Stimulated activated CD4-positive, alpha-beta T cell treated with anti-CD3 and anti-CD28 coated beads, Interleukin-4, amount 100 ng/mL, for 48 hours (primary cell): ENCODE measurements at regions not wholly inside any gene's neighbourhood (a gene's known extent, or its start where the extent isn't known, plus 50 kb on each side); places are given as distances from the start of the nearest gene placed in this dataset.
"Not testable (repeated sequence)": the region's sequence is repeated elsewhere in the genome, so short reads cannot be mapped to it uniquely, and the experiment has no call there.

Source experiments
- DNase-seq, 2 donors: peaks; one replicate each; pipeline ENCODE4 v3.0.0-alpha.2; 2020; ENCODE audit warnings: low read depth in 2 of 2

DNA sequence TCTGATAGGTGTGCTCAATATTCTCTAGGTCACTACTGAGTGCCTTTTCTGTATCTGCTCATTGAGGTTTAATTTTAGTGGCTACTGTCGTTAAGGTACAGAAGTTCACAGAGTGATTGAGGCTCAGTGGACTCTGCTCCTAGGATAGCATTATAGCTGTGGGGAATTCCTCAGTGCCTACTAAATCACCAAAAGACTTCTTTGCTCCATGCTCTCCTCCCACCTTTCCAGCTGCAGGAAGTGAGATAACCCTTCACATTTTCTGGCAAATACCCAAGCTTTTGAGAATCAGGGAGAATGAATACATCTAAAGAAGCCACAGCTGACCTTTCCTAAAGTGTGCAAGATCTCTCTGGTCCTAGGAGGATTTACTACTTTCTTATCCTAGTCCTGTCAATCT, 95.2 kb upstream of the FSIP2 start:
- no peak for DNase-seq

DNA sequence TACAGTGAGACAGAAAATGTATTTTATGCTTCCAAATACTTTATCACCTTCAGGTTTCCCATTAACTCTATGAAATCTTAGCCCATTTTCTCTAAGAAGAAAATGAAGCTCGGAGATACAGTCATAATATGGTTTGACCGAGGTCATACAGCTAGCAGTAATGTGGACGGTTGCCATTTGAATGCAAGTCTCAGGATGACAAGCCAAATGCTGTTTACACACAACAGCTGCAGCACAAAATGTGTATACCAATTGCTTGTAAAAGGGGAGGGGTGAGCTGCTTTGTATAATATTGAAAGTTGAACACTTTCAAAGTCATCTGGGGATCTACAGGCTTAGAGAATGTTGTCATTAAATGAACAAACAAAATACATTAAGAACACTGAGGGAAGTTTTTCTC, 93.8 kb upstream of the FSIP2 start:
- no peak for DNase-seq

DNA sequence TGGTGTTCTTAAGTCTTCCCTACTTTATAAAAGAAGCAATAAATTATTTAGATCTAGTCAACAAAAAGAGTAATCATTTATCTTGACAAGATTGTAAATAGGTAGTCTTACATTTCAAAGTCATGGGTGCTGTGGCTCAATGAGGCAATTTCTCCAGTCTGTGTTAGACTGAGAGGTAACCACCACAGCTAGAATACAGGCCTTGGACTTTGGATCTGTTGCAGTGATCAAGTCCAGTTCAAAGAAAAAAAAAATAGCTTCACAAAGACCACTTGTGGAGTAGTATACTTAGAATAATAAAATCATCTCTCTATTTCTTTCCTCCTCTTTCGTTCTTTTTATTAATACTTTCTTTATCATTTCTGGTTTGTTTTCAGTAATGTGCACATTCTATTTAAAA, 93.1 kb upstream of the FSIP2 start:
- no peak for DNase-seq

DNA sequence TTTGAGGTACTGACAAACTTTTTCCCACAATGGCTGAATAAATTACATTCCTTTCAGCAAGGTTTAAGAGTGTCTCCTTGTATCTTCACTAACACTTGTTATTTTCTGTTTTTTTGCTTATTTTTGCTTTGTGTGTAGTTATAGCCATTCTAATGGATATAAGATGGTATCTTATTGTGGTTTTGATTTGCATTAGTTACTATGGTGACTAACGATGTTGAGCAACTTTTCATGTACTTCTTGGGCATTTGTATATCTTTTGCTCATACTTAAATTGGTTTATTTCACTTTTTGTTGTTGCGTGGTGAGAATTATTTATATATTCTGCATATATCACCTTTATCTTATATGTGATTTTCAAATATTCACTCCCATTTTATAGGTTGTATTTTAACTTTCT, 79.9 kb upstream of the FSIP2 start:
- no peak for DNase-seq

DNA sequence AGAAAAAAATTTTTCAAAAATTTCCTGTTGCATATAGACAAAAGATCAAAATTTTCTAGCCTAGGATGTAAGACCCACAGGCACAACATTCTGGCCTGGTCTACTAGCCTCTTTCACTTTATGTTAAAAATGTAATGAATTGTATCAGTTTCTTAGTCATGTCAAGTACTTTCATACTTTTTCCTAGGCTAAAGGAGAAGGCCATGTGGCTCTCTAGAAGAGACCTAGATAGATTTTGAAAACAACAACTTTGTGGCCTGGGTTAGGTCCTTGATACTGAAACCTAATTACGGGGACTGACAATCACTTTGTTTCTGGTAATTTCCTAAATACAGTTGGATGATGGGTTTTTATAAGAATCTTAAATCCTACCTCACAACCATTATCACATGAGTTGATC, 74.8 kb upstream of the FSIP2 start:
- no peak for DNase-seq

DNA sequence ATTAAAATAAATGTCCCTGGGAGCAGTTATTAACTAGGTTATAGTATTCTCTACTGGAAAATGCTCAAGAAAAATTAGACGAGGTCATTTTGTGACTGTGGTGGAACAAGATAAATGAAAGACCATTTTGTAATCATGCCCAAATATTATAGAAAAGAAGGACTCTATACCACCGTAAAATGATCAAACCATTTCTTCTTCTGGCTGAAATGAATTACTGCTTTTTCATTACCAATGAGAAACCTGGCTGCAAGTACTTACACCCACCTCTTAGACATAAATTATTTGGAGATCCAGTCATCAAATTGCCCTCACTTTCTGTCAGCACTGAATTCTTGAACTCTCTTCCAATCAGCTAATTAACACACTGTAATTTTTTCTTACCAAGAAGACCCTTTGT, 74.2 kb upstream of the FSIP2 start:
- DNase-seq: no peak

DNA sequence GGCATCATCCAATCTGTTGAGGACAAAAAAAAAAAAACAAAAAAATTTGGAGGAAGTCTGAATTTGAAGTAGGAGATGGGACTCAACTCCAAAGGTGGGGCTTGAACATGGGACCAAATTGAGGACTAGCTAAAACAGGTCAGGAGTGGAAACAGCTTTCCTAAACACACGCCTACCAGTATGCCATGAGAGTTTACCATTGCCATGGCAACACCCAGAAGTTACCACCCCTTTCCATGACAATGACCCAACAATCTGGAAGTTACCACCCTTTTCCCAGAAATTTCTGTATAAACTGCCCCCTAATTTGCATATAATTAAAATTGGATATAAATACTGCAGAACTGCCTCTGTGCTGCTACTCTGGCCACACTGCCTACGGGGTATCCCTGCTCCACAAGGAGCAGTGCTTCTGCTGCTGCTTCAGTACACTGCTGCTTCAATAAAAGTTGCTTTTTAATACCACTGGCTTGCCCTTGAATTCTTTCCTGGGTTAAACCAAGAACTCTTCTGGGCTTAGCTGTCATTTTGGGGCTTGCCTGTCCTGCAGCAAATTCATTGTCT, 73.3 kb upstream of the FSIP2 start:
- DNase-seq: no peak

DNA sequence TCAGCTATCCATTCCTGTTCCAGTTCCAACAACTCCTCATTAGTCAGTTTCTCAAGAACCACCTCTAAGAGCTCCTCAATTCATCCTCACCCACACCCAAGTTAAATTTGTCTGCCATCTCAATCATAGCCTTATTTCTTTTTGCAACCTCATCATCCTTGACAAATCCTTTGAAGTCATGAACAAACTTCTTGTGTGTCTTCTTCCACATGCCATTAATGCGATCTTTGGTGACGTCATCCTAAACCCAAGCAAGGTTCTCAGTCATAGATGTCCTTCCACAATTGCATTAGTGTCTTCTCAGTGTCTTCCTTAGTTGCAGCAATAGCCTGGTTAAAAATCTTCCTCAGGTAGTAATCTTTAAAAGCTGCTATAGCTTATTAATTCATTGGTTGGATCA, 71.2 kb upstream of the FSIP2 start:
- no peak for DNase-seq

DNA sequence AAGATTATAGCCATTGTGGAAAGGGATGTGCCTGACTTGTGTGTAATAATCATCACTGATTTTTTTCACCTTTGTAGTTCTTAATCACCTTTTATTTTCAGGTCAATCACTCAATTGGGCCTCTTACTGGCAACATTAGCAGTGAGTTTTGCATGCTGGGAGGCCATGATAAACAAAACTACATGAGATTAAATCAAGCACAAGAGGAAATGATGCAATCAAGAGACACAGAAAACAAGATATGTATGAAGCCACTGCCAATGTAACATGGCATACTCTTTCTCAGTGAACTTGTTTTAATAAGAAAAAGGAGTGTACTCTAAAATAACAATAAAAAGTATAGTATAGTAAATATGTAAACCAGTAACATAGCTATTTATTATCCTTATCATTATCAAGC, 69.9 kb upstream of the FSIP2 start:
- no peak for DNase-seq

DNA sequence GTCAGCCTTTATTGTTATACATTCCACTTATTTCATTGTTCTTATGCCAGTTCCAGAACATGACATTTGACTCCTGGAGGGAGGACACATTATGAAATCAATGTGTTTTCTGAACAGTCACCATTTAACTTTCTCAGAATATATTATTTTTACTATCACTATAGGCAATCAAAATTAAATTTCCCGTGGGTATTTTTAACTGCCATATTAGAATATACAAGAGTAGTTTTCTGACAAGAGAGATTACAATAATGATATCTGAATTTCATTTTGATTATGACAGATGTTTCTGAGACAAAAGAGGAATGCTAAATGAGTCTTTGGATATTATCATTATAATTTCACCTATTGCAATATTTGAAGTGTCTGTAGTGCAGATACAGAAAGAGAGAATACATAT, 64.4 kb upstream of the FSIP2 start:
- no peak for DNase-seq

DNA sequence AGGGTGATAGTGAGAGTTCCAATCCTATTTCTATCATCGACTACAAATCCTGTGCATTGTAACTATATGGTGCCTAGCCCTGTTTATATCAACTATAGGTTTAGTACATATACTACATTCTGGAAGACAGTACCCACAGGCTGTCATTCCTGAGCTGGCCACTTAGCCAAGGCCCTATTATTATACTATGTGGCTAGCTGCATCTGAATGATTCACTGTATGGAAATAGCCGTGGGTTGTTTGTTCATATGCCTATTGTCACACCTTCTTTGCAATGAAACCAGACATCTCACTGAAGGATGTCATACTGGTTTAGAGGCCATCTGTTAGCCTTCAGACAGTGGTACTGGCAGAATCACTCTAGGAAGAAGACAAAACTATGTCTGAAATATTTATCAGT, 62.3 kb upstream of the FSIP2 start:
- no peak for DNase-seq

DNA sequence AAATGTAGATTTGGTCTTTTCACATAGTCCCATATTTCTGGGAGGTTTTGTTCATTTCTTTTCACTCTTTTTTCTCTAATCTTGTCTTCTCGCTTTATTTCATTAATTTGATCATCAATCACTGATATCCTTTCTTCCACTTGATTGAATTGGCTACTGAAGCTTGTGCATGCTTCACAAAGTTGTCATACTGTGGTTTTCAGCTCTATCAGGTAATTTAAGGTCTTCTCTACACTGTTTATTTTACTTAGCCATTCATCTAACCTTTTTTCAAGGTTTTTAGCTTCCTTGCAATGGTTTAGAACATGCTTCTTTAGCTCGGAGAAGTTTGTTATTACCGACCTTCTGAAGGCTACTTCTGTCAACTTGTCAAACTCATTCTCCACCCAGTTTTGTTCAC, 51.6 kb upstream of the FSIP2 start:
- not testable (repeated sequence) for DNase-seq

DNA sequence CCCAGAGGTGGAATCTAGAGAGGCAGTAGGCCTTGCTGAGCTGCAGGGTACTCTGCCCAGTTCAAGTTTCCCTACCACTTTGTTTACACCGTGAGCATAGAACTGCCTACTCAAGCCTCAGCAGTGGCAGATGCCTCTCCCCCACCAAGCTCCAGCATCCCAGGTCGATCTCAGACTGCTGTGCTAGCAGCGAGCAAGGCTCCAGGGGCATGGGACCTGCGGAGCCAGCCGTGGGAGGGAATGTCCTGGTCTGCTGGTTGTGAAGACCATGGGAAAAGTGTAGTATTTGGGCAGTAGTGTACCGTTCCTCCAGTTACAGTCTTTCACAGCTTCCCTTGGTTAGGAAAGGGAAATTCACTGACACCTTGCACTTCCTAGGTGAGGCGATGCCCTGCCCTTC, 50.6 kb upstream of the FSIP2 start:
- DNase-seq: no peak
